ENCODE measurements at regions not wholly inside any gene's neighbourhood (a gene's known extent, or its start where the extent isn't known, plus 50 kb on each side); places are given as distances from the start of the nearest gene placed in this dataset.

DNA sequence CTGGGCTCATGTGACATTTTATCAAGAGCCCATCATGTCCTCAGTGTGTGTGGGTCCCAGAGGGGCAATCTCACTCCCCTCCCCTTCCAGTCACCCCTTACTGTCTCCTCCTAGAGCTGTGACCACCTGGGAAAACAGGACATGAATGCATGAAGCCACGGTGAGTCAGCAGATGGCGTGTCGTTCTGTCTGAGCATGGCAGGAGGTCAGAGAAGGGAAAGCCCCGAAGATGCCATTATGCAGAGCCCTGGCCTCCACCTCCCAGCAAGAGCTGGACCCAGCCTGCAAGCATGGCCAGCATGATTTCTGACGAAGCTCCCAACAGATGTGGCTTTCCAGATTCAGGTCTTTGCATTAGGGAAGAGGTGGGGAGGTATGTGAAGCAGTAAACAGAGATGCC, 118.5 kb downstream of the TLE3 start:
- Mint-ChIP-seq H3K27ac (no peak overlapping the region), H3K27me3 (peaks cover 46% of the 10 kb centered on the region), H3K4me1 (ENCODE audit: unreplicated experiment) (peaks cover 1% of the 10 kb centered on the region), H3K9me3 (peaks cover 4% of the 10 kb centered on the region), H3K36me3 (no peaks in the 10 kb centered on the region), H3K4me3 (no peak overlapping the region)
- no peak for TF ChIP-seq CTCF (conservative IDR thresholded peaks at IDR 0.05)
- no peak for DNase-seq (ENCODE audit: extremely low spot score, unreplicated experiment)

- no peak for DNase-seq (ENCODE audit: extremely low spot score, unreplicated experiment)
- Mint-ChIP-seq H3K27ac (no peak overlapping the region), H3K9me3 (peaks cover 4% of the 10 kb centered on the region), H3K4me3 (no peak overlapping the region), H3K4me1 (ENCODE audit: unreplicated experiment) (no peaks in the 10 kb centered on the region), H3K36me3 (no peaks in the 10 kb centered on the region), H3K27me3 (peaks cover 47% of the 10 kb centered on the region)
- TF ChIP-seq CTCF (conservative IDR thresholded peaks at IDR 0.05) = no peak
These were observed 117.9 kb downstream of the TLE3 start for GRCh38 chr15:69979783-69980182.

DNA sequence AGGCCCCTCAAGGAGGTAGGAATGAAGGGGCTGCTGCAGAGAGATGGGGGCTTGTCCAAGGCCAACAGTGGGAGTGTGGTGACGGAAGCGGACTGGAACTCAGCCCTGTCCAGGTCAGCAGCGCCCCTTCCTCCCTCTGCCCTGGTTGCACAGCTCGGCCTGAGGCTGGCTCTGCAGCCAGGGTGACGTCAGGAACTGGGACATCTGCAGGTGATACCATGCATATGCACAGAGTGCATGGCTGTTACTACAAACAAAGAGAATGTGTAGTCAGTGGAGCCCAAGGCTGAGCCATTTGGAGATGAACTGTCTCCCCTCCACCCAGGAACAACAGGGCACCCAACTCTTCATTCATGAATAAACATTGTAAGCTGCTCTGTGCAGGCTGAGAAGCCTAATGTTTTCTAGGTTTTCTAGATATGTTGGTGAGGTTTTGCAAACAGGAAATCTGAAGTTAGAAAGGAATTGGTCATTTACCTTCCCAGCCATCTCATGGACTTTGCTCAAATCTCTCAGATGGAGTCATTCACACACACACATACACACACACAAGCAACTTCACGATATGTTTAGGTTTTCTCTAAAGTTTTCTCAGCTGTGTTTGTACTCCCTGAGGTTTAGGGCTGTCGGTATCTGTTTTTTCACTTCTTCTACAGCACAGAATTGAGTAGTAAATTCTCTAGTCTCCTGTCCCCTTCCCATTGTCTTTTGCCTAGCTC, 117.2 kb downstream of the TLE3 start:
- peaks cover 47% of the 10 kb centered on the region for H3K27me3 Mint-ChIP-seq
- H3K36me3 Mint-ChIP-seq = no peaks in the 10 kb centered on the region
- H3K4me3 Mint-ChIP-seq = no peak overlapping the region
- no peak overlapping the region for H3K27ac Mint-ChIP-seq
- H3K4me1 Mint-ChIP-seq (ENCODE audit: unreplicated experiment) = no peaks in the 10 kb centered on the region
- DNase-seq (ENCODE audit: extremely low spot score, unreplicated experiment) = no peak
- peaks cover 4% of the 10 kb centered on the region for H3K9me3 Mint-ChIP-seq
- no peak for TF ChIP-seq CTCF (conservative IDR thresholded peaks at IDR 0.05)

DNA sequence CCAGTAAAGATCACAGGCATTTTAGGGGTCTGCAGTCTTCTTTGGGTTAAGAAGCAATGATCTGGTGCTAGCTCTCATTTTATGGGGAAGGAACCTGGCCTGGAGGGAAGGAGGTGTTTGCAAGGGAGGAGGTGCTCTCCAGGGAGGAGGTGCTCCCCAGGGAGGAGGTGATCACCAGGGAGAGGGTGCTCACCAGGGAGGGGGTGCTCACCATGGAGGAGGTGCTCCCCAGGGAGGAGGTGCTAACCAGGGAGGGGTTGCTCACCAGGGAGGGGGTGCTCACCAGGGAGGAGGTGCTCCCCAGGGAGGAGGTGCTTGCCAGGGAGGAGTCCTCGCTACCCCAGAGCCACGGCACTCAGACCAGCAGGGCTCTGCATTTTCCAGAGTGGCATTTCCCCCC, 115.7 kb downstream of the TLE3 start:
- no peaks in the 10 kb centered on the region for H3K9me3 Mint-ChIP-seq
- H3K27me3 Mint-ChIP-seq = peaks cover 53% of the 10 kb centered on the region
- TF ChIP-seq CTCF (conservative IDR thresholded peaks at IDR 0.05) = no peak
- no peaks in the 10 kb centered on the region for H3K36me3 Mint-ChIP-seq
- no peak for DNase-seq (ENCODE audit: extremely low spot score, unreplicated experiment)
- H3K4me3 Mint-ChIP-seq = no peak overlapping the region
- H3K27ac Mint-ChIP-seq = no peak overlapping the region
- H3K4me1 Mint-ChIP-seq (ENCODE audit: unreplicated experiment) = no peaks in the 10 kb centered on the region

- Mint-ChIP-seq H3K27me3 (peaks cover 53% of the 10 kb centered on the region), H3K4me3 (no peak overlapping the region), H3K4me1 (ENCODE audit: unreplicated experiment) (peaks cover 4% of the 10 kb centered on the region), H3K9me3 (no peaks in the 10 kb centered on the region), H3K36me3 (no peaks in the 10 kb centered on the region), H3K27ac (no peak overlapping the region)
- no peak for DNase-seq (ENCODE audit: extremely low spot score, unreplicated experiment)
- no peak for TF ChIP-seq CTCF (conservative IDR thresholded peaks at IDR 0.05)
These were observed 113.9 kb downstream of the TLE3 start for GRCh38 chr15:69983696-69984265.

Measured in type B pancreatic cell (in vitro differentiated cells).